Activated naive CD4-positive, alpha-beta T cell treated with anti-CD3 and anti-CD28 coated beads, Interleukin-2, amount 50 U/mL, for 24 hours (primary cell): ENCODE measurements at regions not wholly inside any gene's neighbourhood (a gene's known extent, or its start where the extent isn't known, plus 50 kb on each side); places are given as distances from the start of the nearest gene placed in this dataset.

Source experiments
- H3K27ac Mint-ChIP-seq: one replicate; pipeline ENCODE4 v1.8.0; 2021; ENCODE audit warnings: mild to moderate bottlenecking, mixed read lengths
- H3K27me3 Mint-ChIP-seq: one replicate; pipeline ENCODE4 v1.8.0; 2021; ENCODE audit warnings: mixed read lengths
- H3K36me3 Mint-ChIP-seq: one replicate; pipeline ENCODE4 v1.8.0; 2021; ENCODE audit warnings: mixed read lengths
- H3K4me1 Mint-ChIP-seq: one replicate; pipeline ENCODE4 v1.8.0; 2021; ENCODE audit warnings: mixed read lengths
- H3K4me3 Mint-ChIP-seq: one replicate; pipeline ENCODE4 v1.8.0; 2021; ENCODE audit warnings: mild to moderate bottlenecking, mixed read lengths
- H3K9me3 Mint-ChIP-seq: one replicate; pipeline ENCODE4 v1.8.0; 2021; ENCODE audit warnings: mixed read lengths

GRCh38 chr2:8054070-8054469 is 627.8 kb upstream of the ID2 start:
- peaks cover 2% of the 10 kb centered on the region for H3K36me3 Mint-ChIP-seq
- no peaks in the 10 kb centered on the region for H3K27me3 Mint-ChIP-seq
- H3K4me1 Mint-ChIP-seq: peaks cover 16% of the 10 kb centered on the region
- H3K4me3 Mint-ChIP-seq: no peak overlapping the region
- no peak overlapping the region for H3K27ac Mint-ChIP-seq
- H3K9me3 Mint-ChIP-seq: no peaks in the 10 kb centered on the region

GRCh38 chr2:8058652-8059051 is 623.2 kb upstream of the ID2 start:
- Mint-ChIP-seq H3K4me1 (no peaks in the 10 kb centered on the region), H3K9me3 (no peaks in the 10 kb centered on the region), H3K36me3 (peaks cover 2% of the 10 kb centered on the region), H3K27ac (no peak overlapping the region), H3K27me3 (no peaks in the 10 kb centered on the region), H3K4me3 (no peak overlapping the region)

- Mint-ChIP-seq H3K27me3 (no peaks in the 10 kb centered on the region), H3K36me3 (peaks cover 6% of the 10 kb centered on the region), H3K4me1 (no peaks in the 10 kb centered on the region), H3K9me3 (peaks cover 4% of the 10 kb centered on the region), H3K27ac (no peak overlapping the region), H3K4me3 (no peak overlapping the region)
These were observed 622.6 kb upstream of the ID2 start for GRCh38 chr2:8059255-8059654.

- peaks cover 7% of the 10 kb centered on the region for H3K9me3 Mint-ChIP-seq
- no peaks in the 10 kb centered on the region for H3K27me3 Mint-ChIP-seq
- peaks cover 7% of the 10 kb centered on the region for H3K36me3 Mint-ChIP-seq
- no peaks in the 10 kb centered on the region for H3K4me1 Mint-ChIP-seq
- no peak overlapping the region for H3K27ac Mint-ChIP-seq
- no peak overlapping the region for H3K4me3 Mint-ChIP-seq
These were observed 622.1 kb upstream of the ID2 start for GRCh38 chr2:8059794-8060193.

GRCh38 chr2:8061219-8061618 is 620.6 kb upstream of the ID2 start:
- H3K4me3 Mint-ChIP-seq: no peak overlapping the region
- peaks cover 7% of the 10 kb centered on the region for H3K9me3 Mint-ChIP-seq
- no peaks in the 10 kb centered on the region for H3K27me3 Mint-ChIP-seq

GRCh38 chr2:8064603-8065002 is 617.3 kb upstream of the ID2 start:
- Mint-ChIP-seq H3K4me1 (no peaks in the 10 kb centered on the region), H3K4me3 (no peak overlapping the region), H3K27ac (no peak overlapping the region), H3K27me3 (no peaks in the 10 kb centered on the region), H3K36me3 (peaks cover 5% of the 10 kb centered on the region), H3K9me3 (peaks cover 7% of the 10 kb centered on the region)

More at GRCh38 chr2:8061219-8061618, 620.6 kb upstream of the ID2 start:
- no peak overlapping the region for H3K27ac Mint-ChIP-seq
- no peaks in the 10 kb centered on the region for H3K4me1 Mint-ChIP-seq
- H3K36me3 Mint-ChIP-seq: peaks cover 5% of the 10 kb centered on the region

- Mint-ChIP-seq H3K4me1 (no peaks in the 10 kb centered on the region), H3K9me3 (peaks cover 7% of the 10 kb centered on the region), H3K27me3 (no peaks in the 10 kb centered on the region), H3K27ac (no peak overlapping the region), H3K36me3 (peaks cover 5% of the 10 kb centered on the region), H3K4me3 (no peak overlapping the region)
These were observed 616.7 kb upstream of the ID2 start for GRCh38 chr2:8065191-8065590.

GRCh38 chr2:8067784-8068336 is 614.0 kb upstream of the ID2 start:
- H3K27me3 Mint-ChIP-seq: no peaks in the 10 kb centered on the region
- no peak overlapping the region for H3K4me3 Mint-ChIP-seq
- H3K4me1 Mint-ChIP-seq: no peaks in the 10 kb centered on the region
- H3K9me3 Mint-ChIP-seq: peaks cover 7% of the 10 kb centered on the region
- no peak overlapping the region for H3K27ac Mint-ChIP-seq
- H3K36me3 Mint-ChIP-seq: peaks cover 5% of the 10 kb centered on the region

- Mint-ChIP-seq H3K9me3 (no peaks in the 10 kb centered on the region), H3K27me3 (no peaks in the 10 kb centered on the region), H3K4me3 (no peak overlapping the region)
These were observed 608.9 kb upstream of the ID2 start for GRCh38 chr2:8072907-8073306.

GRCh38 chr2:8073916-8074315 is 607.9 kb upstream of the ID2 start:
- Mint-ChIP-seq H3K27me3 (no peaks in the 10 kb centered on the region), H3K9me3 (no peaks in the 10 kb centered on the region), H3K27ac (no peak overlapping the region), H3K4me1 (peaks cover 10% of the 10 kb centered on the region), H3K36me3 (peaks cover 3% of the 10 kb centered on the region), H3K4me3 (no peak overlapping the region)

More at GRCh38 chr2:8072907-8073306, 608.9 kb upstream of the ID2 start:
- H3K36me3 Mint-ChIP-seq: peaks cover 3% of the 10 kb centered on the region
- H3K4me1 Mint-ChIP-seq: peaks cover 10% of the 10 kb centered on the region
- H3K27ac Mint-ChIP-seq: no peak overlapping the region

GRCh38 chr2:8076448-8077342 is 605.2 kb upstream of the ID2 start:
- Mint-ChIP-seq H3K4me3 (no peak overlapping the region), H3K36me3 (peaks cover 3% of the 10 kb centered on the region), H3K27ac (peak overlapping the region; percentile 19), H3K27me3 (no peaks in the 10 kb centered on the region), H3K9me3 (no peaks in the 10 kb centered on the region), H3K4me1 (peaks cover 10% of the 10 kb centered on the region)

- Mint-ChIP-seq H3K9me3 (no peaks in the 10 kb centered on the region), H3K36me3 (peaks cover 3% of the 10 kb centered on the region), H3K27ac (no peak overlapping the region), H3K4me3 (no peak overlapping the region), H3K27me3 (no peaks in the 10 kb centered on the region), H3K4me1 (peaks cover 10% of the 10 kb centered on the region)
These were observed 603.2 kb upstream of the ID2 start for GRCh38 chr2:8078705-8079104.

- Mint-ChIP-seq H3K27ac (no peak overlapping the region), H3K4me3 (no peak overlapping the region), H3K27me3 (no peaks in the 10 kb centered on the region), H3K36me3 (peaks cover 3% of the 10 kb centered on the region), H3K9me3 (no peaks in the 10 kb centered on the region), H3K4me1 (peaks cover 10% of the 10 kb centered on the region)
These were observed 601.8 kb upstream of the ID2 start for GRCh38 chr2:8080063-8080462.

- Mint-ChIP-seq H3K27me3 (no peaks in the 10 kb centered on the region), H3K4me3 (no peak overlapping the region), H3K36me3 (peaks cover 3% of the 10 kb centered on the region), H3K4me1 (peaks cover 8% of the 10 kb centered on the region), H3K9me3 (no peaks in the 10 kb centered on the region), H3K27ac (no peak overlapping the region)
These were observed 600.7 kb upstream of the ID2 start for GRCh38 chr2:8081130-8081529.

GRCh38 chr2:8082840-8083239 is 599.0 kb upstream of the ID2 start:
- no peaks in the 10 kb centered on the region for H3K36me3 Mint-ChIP-seq

GRCh38 chr2:8086357-8086756 is 595.5 kb upstream of the ID2 start:
- no peak overlapping the region for H3K4me3 Mint-ChIP-seq
- H3K27me3 Mint-ChIP-seq: no peaks in the 10 kb centered on the region
- H3K9me3 Mint-ChIP-seq: no peaks in the 10 kb centered on the region
- no peaks in the 10 kb centered on the region for H3K4me1 Mint-ChIP-seq
- no peaks in the 10 kb centered on the region for H3K36me3 Mint-ChIP-seq
- no peak overlapping the region for H3K27ac Mint-ChIP-seq

More at GRCh38 chr2:8082840-8083239, 599.0 kb upstream of the ID2 start:
- Mint-ChIP-seq H3K9me3 (no peaks in the 10 kb centered on the region), H3K27me3 (no peaks in the 10 kb centered on the region), H3K4me3 (no peak overlapping the region), H3K27ac (no peak overlapping the region), H3K4me1 (no peaks in the 10 kb centered on the region)
